HL-60 (cell line): ENCODE measurements at regions not wholly inside any gene's neighbourhood (a gene's known extent, or its start where the extent isn't known, plus 50 kb on each side); places are given as distances from the start of the nearest gene placed in this dataset.

Experiments used
- CTCF ChIP-seq: IDR thresholded peaks from one replicate; pipeline ENCODE4 v1.5.1; 2011; ENCODE audit warnings: low read length, control low read depth, inconsistent platforms; ENCODE audit not compliant: insufficient read depth
- GABPA ChIP-seq: IDR thresholded peaks from 2 replicates; pipeline ENCODE4 v1.6.1; 2012; ENCODE audit warnings: low read depth
- POLR2AphosphoS5 ChIP-seq: IDR thresholded peaks from 2 replicates; pipeline ENCODE4 v1.6.1; 2012; ENCODE audit warnings: low read depth
- REST ChIP-seq: IDR thresholded peaks from 2 replicates; pipeline ENCODE4 v1.6.1; 2012; ENCODE audit warnings: low read depth; ENCODE audit not compliant: insufficient replicate concordance
- SPI1 ChIP-seq: IDR thresholded peaks from 2 replicates; pipeline ENCODE4 v1.6.1; 2012; ENCODE audit warnings: low read depth, mild to moderate bottlenecking, borderline replicate concordance

GRCh38 chr14:101114726-101115515 lies 211.4 kb upstream of the RTL1 start:
- TF ChIP-seq CTCF (no peak), REST (no peak), SPI1 (no peak), POLR2AphosphoS5 (no peak), GABPA (no peak)
